ENCODE measurements at regions not wholly inside any gene's neighbourhood (a gene's known extent, or its start where the extent isn't known, plus 50 kb on each side); places are given as distances from the start of the nearest gene placed in this dataset.

GRCh38 chr6:163720460-163721235 is 306.1 kb downstream of the QKI start:
- DNase-seq (ENCODE audit: low read depth in 2 of 2): no peak

DNA sequence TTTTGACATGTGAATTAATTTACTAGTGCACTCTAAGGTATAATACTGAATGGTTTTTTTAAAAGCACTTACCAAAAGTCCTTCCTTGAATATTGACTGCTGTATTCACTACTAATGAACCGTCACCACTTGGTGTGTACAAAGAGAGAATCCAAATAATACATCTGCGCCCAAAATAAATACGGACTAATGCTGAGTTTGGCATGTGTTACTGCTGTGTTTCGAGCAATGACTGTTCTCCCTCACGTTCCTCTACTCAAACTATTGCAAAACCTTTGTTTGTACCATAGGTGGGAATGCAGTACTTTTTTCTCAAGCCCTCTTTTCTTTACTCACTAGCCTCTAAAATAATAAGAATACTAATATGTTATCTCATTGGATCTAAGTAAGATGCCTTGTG is 305.5 kb downstream of the QKI start:
- DNase-seq (ENCODE audit: low read depth in 2 of 2): no peak

DNA sequence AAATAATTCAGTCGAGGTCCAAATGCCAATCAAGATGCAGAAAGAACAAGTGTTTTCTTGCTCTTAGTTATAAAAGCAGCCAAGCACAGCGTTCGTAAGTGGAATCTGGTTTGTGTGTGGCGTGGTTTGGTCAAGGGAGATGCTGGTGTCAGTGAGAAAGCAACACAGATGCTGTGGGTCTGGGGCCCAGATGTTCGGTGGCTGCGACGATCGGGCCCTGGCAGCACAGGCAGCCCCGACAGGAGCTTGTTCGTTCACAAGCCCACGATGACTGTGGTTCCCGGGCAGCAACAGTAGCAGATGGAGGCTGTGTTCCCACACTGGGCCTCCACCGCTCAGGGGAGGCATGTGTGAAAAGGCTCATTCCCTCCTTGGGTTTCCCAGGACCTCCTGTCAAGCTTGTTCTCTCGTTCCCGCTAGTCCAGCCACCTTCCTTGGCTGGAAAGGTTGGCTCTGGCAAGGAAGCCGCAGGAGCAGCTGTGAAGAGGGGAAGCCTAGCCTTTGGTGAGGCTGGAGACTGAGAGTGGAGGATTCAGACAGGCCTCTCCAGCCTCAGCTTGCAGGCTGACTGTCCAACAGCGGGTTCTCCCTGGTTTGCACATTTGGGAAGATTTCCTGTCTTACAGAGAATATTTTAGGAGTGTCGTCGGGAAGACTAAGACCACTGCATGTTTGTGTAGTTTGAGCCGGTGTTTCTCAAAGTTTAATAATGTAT is 304.7 kb downstream of the QKI start:
- DNase-seq (ENCODE audit: low read depth in 2 of 2): no peak

DNA sequence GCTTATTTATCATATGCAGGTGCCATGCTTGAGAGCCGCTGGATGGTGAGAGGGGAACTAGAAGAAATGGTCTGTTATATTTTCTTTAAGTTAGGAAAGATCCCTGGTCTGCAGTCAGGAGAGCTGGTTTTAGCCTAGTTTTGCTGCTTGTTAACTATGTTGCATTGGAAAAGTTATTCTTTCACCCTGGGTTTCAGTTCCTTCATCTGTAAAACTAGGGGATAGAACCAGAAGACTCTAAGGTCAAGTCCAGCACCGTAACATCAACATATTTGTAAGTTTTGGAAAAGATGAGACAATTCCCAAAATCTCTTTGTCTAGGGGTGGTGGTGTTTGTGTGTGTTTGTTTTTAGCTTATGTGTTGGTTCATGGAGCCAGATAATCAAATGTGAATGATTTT is 304.0 kb downstream of the QKI start:
- no peak for DNase-seq (ENCODE audit: low read depth in 2 of 2)

DNA sequence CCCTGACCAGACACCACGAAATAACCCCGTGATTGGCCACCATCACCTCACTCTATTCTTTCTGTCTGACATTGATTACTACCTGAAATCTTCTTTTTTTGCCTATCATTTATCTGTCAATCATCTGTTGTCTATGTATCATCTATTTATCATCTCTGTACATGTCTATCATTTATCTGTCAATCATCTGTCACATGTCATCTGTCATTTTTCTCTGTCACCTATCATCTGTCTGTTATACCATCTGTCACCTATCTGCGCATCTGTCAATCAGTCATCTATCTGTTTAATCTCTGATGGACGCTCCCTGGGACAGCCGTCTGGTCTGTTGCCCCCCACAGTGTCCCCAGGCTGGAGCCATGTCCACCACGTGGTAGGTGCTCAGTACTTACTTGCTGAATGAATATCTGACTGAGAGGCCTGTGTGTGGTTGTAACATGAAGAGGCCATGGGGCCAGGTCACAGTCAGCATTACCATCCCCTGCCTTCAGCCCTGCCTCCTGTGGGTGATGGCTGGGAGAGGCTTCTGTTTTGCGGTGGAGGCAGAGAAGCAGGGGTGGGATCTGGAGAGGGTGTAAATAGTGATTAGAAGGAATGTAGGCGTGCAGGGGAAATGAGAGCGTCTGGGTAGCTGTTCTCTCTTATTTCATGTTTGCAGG is 302.7 kb downstream of the QKI start:
- no peak for DNase-seq (ENCODE audit: low read depth in 2 of 2)

DNA sequence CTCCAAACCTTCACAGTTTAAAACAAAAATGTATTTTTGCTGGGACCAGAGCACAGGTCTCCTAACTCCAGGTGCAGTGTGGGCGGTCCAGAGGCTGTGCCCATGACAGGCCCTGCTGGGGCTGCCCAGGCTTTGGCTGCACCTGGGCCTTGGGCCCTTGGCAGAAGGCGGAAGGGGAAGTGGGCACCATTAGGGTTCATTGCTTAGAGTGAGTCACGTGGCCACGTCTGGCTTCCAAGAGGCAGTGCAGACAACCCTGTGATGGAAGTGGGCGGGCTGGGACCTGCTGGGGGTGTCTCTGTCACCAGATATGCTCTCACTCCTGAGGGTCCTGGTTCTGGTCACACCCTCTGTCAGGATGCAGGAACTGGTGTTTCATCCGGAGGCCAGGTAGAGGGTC is 302.2 kb downstream of the QKI start:
- DNase-seq (ENCODE audit: low read depth in 2 of 2): no peak

DNA sequence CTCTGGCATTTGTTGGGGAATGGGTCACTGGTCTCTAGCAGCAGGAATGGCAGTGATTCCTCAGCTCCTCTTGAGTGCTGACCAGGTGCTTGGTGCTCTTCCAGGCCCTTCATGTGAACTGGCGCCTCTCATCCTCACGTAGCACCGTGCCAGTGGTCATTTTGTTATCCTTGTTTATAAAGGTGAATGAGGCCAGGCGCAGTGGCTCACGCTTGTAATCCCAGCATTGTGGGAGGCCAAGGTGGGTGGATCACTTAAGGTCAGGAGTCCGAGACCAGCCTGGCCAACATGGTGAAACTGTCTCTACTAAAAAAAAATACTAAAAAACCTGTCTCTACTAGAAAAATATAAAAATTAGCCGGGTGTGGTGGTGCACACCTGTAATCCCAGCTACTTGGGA is 301.3 kb downstream of the QKI start:
- no peak for DNase-seq (ENCODE audit: low read depth in 2 of 2)

DNA sequence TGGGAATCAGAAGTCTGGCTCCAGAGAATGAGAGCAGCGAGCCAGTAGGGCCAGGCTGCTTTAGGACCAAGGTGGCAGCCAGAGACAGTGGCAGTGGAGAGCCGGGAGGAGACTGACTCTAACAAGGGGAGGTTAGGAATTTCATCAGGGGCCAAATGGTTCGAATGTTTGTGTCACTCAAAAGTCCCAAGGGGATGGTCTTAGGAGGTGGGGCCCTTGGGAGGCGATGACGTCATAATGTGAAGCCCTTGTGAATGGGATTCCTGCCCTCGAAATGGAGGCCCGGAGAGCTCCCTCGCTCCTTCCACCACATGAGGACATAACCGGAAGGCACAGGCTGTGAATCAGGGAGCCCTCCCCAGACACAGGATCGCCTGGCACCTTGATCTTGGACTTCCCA is 299.7 kb downstream of the QKI start:
- DNase-seq (ENCODE audit: low read depth in 2 of 2): no peak

DNA sequence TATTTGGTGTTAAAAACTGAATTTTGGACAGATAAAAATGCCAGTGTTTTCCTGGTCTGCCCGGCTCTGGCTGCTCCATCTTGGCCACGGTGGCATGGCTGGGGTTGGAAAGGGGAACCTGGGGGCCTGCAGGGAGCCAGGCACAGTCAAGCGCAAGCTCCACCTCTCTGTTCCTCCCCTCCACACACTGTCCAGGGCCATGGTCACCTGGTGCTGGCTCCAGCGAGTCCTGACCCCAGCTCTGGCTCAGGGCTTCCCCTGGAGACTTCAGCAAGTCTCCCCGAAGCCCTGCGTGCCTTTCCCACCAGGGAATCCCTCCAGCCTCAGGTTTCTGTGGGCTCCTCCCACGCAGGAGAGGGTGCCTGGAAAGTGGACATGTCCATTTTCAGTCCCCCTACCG is 298.5 kb downstream of the QKI start:
- DNase-seq (ENCODE audit: low read depth in 2 of 2): no peak

DNA sequence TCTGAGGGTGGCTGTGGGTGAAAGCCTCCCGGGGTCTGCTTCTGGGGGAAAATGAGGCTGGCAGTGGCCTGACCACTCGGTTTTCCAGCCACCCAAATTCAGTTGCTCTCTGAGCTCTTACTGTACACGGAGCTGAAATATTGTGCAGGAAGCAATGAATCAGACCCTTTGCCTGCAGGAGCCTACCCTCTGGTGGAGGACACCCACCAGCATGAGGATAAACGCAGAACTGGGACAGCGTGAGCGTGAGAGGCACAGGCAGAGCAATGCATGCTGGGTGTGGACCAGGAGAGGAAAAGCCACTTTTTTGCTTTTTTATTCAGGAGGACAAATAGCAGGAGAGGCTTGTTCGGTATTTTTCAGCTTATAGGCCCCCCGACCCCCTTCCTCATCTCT is 298.0 kb downstream of the QKI start:
- no peak for DNase-seq (ENCODE audit: low read depth in 2 of 2)

DNA sequence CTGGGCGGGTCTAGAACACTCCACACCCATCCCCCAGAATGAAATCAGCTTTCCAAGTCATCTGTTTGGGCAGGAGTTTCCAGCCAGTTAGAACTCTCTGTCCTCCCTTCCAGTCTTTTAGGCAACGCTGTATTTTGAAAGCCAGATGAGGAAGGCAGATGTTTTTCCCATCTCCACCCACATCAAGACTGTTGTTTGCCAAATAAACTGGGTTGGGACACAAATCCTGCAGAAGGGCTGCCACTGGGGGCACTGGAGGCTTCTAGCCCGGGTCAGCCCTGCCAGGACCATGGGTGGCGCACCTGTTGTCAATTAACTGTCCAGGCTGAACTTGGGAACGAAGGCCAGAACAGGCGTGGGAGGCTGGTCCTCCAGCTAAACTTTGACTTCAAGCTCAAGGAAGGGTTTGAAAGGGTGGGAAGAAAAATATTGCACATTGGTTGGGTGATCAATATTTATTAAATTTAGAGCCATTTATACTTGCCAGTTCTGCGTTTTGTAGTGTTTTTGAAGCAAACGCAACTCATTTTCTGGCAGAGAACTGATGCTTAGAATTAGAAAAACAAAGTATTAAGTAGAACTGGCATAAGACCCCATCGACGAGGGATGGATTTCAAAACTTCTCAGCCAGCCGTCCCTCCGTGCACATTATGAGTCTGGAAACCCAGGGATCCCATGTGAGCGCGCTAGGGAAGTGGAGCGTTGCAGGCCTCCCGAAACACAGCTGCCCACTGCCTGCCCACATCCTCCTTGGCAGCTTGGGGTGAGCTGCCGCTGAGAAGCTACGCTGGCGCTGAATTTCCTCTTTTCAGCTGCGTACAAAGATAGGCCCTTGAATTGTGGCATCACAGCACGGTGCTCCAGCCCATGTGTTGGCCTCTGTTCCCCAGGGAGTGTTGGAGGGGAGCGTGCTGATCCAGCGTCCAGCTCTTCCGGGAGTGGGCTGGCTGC is 297.4 kb downstream of the QKI start:
- DNase-seq (ENCODE audit: low read depth in 2 of 2): no peak

DNA sequence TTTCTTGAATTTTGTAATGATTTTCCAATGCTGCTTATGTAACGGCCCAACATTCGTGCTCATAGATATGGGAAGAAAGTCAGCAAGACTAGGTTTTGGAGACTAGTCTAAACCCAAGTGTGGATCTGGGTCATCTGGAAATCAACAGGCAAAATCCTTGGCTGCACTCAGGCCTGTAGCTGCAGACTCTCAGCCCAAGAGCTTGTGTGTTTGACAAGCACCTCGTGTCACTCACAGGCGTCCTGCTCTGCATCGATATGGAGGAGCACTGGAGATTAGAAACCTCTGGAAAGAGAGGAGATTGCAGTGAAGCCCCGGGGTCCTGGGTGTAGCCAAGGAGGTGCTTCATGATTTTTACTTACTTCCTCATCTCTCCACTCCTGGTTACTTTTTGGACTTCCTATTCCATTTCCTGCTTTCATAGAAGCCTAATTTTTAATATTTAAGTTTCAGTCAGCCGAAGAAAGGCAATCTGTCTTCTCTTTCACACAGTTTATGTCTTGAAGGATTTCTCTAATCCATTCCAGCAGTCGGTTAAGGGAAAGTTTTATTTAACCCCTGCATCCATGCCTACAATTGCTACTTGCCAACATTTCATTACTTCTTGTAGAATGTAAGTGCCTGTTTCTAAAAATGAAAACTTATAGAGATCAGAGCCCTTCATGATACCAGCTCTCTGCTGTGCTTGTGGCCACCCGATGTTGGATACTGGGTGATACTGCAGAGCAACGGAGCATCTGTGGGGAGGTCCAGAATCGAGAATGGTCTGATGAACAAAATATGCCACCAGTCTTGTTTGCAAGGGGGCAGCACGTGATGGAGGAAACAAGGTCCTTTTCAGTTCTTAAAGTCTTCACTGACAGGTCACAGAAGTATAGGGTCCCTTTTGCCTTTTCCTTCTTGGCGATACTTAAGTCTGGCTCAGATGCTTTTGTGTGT is 296.3 kb downstream of the QKI start:
- no peak for DNase-seq (ENCODE audit: low read depth in 2 of 2)

DNA sequence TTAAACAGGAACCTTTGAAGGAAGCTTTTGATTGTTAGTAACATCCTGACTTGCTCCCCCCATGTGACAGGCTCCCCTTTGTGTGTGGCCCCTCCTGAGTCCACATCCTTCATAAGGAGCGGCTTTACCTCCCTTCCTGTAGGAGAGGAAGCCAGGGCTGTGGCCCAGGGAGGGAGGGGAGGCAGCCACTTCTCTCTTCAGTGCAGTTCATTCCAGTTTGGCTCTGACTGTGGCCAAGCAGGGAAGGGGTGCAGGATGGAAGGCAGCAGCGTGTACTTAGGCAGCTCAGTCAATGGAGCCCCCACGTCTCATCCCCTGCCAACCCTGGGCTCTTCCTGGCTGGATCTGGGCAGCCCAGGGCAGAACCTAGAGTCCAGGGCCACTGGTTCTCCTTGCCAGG is 295.2 kb downstream of the QKI start:
- DNase-seq (ENCODE audit: low read depth in 2 of 2): no peak

DNA sequence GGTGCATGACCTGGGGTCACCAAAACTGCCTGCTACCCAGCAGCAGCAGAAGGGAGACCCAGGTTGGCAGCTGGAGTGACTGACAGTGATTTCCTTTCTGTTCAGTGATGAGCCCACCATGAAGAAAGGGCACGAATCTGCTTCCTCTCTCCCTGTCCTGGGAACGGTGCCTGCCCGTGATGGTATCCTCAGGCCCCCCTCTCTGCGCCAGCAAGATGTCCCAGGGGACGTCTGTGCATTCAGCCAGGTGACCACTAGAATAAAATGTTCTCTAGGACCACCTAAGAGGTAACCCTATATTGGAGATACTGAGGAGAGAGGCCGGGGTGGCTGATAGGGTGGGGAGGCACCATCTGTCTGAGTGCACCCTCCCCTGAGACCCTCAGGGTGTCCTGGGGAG is 294.7 kb downstream of the QKI start:
- no peak for DNase-seq (ENCODE audit: low read depth in 2 of 2)

- DNase-seq (ENCODE audit: low read depth in 2 of 2): no peak
Measured at GRCh38 chr6:163708466-163708865, 293.9 kb downstream of the QKI start.

DNA sequence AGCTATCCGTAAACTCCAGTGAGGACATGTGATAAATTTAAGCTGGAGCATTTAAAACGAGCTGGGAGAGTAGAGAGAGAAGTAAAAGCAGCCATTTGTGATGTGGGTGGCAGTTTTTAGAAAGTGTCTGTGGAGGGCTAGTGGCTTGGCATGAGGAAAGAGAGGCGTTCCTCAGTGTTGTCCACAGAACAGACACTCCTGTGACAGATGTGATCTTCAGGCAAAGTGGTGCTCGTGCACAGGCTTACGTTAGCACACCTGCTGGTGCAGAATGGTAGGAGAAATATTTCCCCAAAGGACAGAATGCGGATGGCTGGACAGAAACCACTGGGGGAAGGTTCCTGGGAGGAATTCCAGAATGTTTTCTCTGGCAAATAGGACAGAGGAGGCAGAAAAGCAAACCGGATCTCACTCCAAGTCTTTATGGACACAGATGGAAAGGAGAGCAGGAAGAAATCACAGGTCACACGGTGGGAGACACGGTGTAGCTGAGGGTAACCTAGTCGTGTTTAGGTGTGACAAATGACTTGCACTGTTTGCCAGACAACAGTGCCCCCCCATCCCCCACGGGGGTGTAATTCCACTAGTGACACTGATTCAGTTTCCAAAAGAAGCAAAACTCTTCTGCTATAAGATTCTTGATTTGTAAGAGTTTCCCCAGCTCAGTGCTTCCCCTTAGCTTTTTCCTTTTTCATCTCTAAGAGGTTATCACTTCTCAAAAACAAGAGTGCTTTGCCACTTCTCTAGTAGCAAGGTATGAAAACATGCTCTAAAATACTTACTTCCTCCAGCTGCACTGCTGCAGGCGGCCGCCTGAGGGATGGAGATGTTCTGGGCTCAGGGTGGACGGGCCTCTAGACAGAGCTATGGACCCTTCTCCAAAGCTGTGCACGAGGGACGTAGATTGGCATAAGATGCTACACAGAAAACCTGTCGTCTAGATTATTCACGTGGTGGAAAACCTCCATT is 293.2 kb downstream of the QKI start:
- DNase-seq (ENCODE audit: low read depth in 2 of 2): no peak

DNA sequence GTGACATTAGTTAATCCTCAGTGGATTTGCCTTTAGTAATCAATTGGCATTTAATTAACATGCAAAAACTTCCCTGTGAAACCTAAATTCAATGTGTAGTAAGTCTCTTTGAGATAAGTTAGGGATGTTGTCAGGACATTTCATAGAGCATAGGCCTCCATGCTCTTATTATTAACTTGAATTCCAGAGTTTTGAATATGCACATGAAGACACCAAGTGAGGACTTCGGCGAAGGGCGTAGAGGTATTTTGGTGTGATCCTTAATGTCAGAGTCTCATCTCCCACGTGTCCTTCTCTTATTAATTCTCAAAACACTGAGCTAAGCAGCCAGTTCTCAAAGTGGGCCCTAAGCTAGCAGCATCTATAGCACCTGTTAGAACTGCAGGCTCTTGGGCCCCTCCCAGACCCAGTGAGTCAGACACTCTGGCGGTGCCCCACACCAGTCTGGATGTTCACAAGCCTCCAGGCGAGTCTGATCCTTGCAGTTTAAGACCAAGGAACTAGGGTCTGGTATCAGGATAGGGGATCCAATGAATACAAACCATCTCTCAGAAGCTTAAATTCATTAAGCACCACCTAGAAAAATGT is 292.1 kb downstream of the QKI start:
- DNase-seq (ENCODE audit: low read depth in 2 of 2): no peak

DNA sequence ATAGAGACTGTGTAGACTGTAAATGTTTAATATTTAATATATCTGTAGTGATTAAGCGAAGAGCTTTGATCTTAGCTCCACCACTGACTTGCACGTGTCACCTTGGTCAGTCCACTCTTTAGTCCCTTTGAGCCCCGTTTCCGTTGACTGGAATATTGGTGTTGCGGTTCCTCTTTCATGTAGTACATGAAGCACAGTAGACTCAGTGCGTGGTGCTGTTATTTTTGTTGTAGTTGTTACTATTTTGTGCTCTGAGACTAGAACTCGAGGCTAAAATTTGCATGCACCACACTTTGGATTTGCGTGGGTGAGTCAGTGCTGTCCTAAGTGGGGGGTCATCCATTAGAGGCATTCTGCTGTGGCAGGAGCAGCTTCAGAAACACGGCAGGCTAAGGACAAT is 291.4 kb downstream of the QKI start:
- no peak for DNase-seq (ENCODE audit: low read depth in 2 of 2)

DNA sequence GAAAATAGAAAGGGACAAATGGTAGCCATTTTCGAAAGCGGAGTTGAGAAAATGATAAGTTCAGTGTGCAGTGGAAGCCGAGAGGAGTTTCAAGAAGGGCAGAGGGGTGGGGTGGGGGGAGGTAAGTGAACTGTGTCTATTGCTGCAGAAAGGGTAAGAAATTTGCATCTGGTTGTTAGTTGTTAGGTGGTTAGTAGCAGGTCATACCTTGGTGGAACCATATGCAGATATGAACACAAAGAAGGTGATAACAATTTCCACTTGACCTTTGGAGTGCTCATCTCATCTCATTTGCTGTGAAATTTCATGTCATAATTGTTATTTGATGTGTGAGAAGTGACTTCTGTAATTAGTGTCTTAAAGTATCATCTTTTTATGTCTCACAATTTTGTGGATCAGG is 288.2 kb downstream of the QKI start:
- no peak for DNase-seq (ENCODE audit: low read depth in 2 of 2)
